Endothelial cell (in vitro differentiated cells): ENCODE measurements at regions not wholly inside any gene's neighbourhood (a gene's known extent, or its start where the extent isn't known, plus 50 kb on each side); places are given as distances from the start of the nearest gene placed in this dataset.

ENCODE experiments used
- DNase-seq: peaks from one replicate; pipeline ENCODE4 v3.0.0; 2021; ENCODE audit warnings: low spot score
- H3K27ac Mint-ChIP-seq: one replicate; pipeline ENCODE4 v1.8.0; 2021; ENCODE audit warnings: mixed read lengths, inconsistent platforms; ENCODE audit not compliant: unreplicated experiment
- H3K27me3 Mint-ChIP-seq: one replicate; pipeline ENCODE4 v1.8.0; 2021; ENCODE audit warnings: mild to moderate bottlenecking, moderate library complexity, mixed read lengths, inconsistent platforms; ENCODE audit not compliant: unreplicated experiment
- H3K36me3 Mint-ChIP-seq: one replicate; pipeline ENCODE4 v1.8.0; 2021; ENCODE audit warnings: mild to moderate bottlenecking, low read depth, mixed read lengths, inconsistent platforms; ENCODE audit not compliant: unreplicated experiment
- H3K4me1 Mint-ChIP-seq: one replicate; pipeline ENCODE4 v1.8.0; 2021; ENCODE audit warnings: mild to moderate bottlenecking, mixed read lengths, inconsistent platforms; ENCODE audit not compliant: unreplicated experiment
- H3K4me3 Mint-ChIP-seq: one replicate; pipeline ENCODE4 v1.8.0; 2021; ENCODE audit warnings: mild to moderate bottlenecking, mixed read lengths, inconsistent platforms; ENCODE audit not compliant: unreplicated experiment
- H3K9me3 Mint-ChIP-seq: one replicate; pipeline ENCODE4 v1.8.0; 2021; ENCODE audit warnings: mixed read lengths, inconsistent platforms; ENCODE audit not compliant: unreplicated experiment
- TF ChIP-seq, protein P1 (sequence below): fragments of 200-600 bp; sonication (generic); IDR thresholded peaks from one replicate; pipeline ENCODE4 v1.5.0; 2021; ENCODE audit warnings: antibody characterized with exemption; ENCODE audit not compliant: unreplicated experiment

DNA sequence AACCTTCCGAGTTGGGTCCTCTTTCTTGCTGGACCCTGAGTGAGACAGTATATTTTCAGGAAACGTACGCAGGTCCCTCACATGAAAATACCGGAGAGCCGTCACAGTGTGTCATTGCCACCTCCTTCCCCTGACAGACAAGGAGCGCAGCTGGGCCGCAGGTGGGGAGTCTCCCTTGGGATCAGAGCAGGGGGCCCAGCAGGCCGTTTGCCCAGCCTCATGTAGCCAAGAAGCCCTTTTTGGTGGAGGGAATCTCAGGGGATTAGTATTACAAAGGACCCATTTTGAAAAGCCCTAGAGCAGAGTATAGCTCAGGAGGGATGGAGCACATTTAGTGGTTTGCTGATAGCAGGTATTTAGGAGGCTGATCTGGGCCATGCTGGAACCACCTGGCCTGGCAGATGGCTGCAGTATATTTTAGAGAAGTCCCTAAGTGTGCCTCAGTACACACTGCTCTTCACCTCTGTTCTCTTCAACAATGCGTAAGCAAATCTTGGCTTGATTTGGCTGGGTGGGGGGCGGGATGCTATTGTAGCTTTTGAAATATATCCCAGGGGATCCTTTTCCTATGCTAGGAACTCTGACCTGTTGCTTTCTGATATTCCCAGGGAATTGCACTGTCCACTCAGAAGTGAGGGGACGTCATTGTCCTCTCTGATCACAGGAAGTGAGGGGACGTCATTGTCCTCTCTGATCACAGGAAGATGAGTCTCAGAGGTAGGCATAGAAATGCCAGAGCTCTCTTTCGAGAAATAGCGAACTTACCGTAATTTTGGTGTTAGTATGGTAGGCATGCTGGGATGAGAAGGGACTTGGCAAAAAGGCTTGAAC lies 171.9 kb downstream of the HRH4 start:
- TF ChIP-seq, protein P1, sequence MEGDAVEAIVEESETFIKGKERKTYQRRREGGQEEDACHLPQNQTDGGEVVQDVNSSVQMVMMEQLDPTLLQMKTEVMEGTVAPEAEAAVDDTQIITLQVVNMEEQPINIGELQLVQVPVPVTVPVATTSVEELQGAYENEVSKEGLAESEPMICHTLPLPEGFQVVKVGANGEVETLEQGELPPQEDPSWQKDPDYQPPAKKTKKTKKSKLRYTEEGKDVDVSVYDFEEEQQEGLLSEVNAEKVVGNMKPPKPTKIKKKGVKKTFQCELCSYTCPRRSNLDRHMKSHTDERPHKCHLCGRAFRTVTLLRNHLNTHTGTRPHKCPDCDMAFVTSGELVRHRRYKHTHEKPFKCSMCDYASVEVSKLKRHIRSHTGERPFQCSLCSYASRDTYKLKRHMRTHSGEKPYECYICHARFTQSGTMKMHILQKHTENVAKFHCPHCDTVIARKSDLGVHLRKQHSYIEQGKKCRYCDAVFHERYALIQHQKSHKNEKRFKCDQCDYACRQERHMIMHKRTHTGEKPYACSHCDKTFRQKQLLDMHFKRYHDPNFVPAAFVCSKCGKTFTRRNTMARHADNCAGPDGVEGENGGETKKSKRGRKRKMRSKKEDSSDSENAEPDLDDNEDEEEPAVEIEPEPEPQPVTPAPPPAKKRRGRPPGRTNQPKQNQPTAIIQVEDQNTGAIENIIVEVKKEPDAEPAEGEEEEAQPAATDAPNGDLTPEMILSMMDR = no peak
- Mint-ChIP-seq H3K9me3 (no peaks in the 10 kb centered on the region), H3K36me3 (no peaks in the 10 kb centered on the region), H3K27ac (no peak overlapping the region), H3K4me3 (no peak overlapping the region), H3K4me1 (peaks cover 7% of the 10 kb centered on the region), H3K27me3 (peaks cover 2% of the 10 kb centered on the region)
- no peak for DNase-seq

DNA sequence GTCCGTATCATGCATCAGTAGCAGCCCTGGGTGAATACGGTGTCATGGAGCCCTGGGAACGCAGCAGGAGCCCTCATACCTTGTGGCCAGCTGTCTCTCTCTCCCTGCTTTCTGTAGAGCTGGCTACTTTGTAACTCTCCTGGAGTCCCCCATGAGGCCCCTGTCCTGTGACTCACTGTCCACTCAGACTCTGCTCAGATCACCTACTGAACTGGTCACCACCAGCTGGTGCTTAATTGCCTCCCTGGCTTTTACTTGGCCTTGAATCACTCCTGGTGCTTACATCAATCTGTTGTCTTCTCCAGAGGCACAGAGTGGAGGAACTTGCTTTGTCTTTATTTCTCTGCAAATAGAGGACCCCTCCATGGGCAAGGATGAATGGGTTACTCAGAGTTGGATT lies 172.7 kb downstream of the HRH4 start:
- H3K27me3 Mint-ChIP-seq = peaks cover 2% of the 10 kb centered on the region
- TF ChIP-seq, protein P1 = no peak
- no peak overlapping the region for H3K4me3 Mint-ChIP-seq
- no peaks in the 10 kb centered on the region for H3K36me3 Mint-ChIP-seq
- H3K9me3 Mint-ChIP-seq = no peaks in the 10 kb centered on the region
- no peak overlapping the region for H3K27ac Mint-ChIP-seq
- H3K4me1 Mint-ChIP-seq = peaks cover 9% of the 10 kb centered on the region
- no peak for DNase-seq

DNA sequence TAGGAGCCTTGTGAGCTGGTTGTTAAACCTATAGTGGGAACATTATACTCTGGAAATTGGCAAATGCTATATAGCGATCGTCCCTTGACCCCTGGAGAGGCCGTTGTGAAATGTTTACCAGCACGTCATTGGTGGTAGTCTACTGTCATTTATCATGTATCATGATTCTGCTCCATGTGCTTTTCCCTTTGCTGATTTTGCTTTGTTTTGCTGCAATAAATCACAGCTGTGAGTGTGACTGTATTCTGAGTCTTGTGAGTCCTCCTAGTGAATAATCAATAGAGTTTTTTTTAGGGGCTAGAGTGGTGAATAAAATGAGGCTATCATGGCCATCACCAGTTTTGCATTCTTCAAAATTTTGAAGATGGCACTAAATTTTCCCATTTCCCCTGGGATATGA lies 189.1 kb downstream of the HRH4 start:
- Mint-ChIP-seq H3K36me3 (no peaks in the 10 kb centered on the region), H3K4me1 (no peaks in the 10 kb centered on the region), H3K4me3 (no peak overlapping the region), H3K27me3 (peaks cover 3% of the 10 kb centered on the region), H3K9me3 (no peaks in the 10 kb centered on the region), H3K27ac (no peak overlapping the region)
- no peak for DNase-seq
- TF ChIP-seq, protein P1 = no peak

DNA sequence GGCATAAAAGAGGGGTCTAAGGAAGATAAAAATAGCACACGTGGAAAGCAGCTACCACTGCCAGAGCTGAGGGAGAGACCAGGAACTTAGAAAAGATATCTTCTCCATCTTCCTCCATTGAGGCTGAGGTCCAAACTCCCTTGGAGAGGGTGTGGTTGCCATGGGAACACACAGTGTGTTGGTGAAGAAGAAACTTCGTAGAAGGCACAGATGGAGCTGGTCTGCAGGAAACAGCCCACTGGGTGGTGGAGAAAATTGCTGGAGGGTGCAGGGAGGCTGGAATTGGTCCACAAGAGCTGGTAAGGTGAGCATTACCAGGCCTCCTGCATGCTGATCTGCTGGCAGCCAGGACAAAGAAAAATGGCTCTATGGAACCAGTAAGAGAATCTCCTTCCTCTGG lies 191.0 kb downstream of the HRH4 start:
- Mint-ChIP-seq H3K27me3 (peaks cover 3% of the 10 kb centered on the region), H3K9me3 (no peaks in the 10 kb centered on the region), H3K4me1 (no peaks in the 10 kb centered on the region), H3K4me3 (no peak overlapping the region), H3K27ac (no peak overlapping the region), H3K36me3 (no peaks in the 10 kb centered on the region)
- TF ChIP-seq, protein P1 = no peak
- DNase-seq = no peak

DNA sequence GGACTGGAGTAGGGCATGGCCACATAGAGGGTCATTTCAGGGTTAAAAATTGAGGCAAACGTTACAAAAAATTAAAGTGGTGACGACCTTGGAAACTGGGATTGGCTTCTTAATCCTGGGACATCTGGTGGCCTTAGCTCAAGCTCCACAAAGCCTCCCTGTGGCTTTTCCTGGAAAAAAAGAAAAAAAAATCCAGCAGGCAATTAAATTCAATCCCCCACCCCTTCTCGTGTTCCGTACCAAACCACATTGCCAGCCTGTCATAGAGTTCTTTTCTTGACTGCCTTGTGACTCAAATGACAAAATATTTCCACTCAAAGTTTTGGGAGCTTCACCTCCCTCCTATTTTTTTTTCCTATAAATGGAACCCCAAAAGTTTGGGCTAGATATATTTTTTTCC lies 195.6 kb downstream of the HRH4 start:
- Mint-ChIP-seq H3K4me1 (peaks cover 25% of the 10 kb centered on the region), H3K36me3 (no peaks in the 10 kb centered on the region), H3K4me3 (no peak overlapping the region)

More for the DNA sequence above, 195.6 kb downstream of the HRH4 start:
- no peak for DNase-seq
- Mint-ChIP-seq H3K27ac (no peak overlapping the region), H3K9me3 (no peaks in the 10 kb centered on the region), H3K27me3 (no peaks in the 10 kb centered on the region)
- TF ChIP-seq, protein P1 = no peak
